ENCODE measurements at regions not wholly inside any gene's neighbourhood (a gene's known extent, or its start where the extent isn't known, plus 50 kb on each side); places are given as distances from the start of the nearest gene placed in this dataset.

DNA sequence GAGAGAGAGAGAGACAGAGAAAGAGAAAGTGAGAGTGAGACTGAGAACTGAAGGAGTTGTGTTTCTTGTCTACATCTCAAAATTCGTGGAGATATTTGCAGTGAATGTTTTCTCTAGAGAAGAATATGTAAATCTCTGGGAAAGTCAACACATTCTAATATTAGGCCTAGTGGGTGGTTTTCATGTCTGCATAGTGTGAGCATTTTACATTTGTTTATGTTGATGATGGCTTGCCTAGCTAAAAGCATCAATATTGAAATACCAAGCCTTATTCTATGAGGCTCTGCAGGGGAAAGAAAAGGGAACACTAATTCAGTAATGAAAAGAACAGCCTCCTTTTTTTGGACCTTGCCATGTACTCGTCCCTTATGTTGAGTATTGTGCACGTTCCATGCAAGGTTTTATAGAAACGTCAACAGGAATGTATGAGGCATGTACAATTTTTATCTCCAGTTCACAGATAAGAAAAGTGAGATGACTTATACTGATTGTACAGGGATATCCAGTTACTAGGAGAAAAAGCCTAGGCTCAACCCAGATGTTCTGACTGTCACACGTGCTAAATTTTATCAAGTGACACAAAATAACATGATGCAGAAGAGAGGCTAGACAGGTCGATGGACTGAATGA, 1288.9 kb upstream of the SLC10A2 start:
- H3K9me3 ChIP-seq (ENCODE audit: low read depth, low read length), result no peaks in the 10 kb centered on the region
- TF ChIP-seq FOXP2 (optimal IDR thresholded peaks at IDR 0.05; ENCODE audit: control extremely low read depth, extremely low read length, insufficient read depth), result no peak
- TF ChIP-seq POLR2AphosphoS5 (IDR thresholded peaks at IDR 0.05; ENCODE audit: borderline replicate concordance, low read depth, low read length), result no peak
- no peak for TF ChIP-seq EZH2 (IDR thresholded peaks at IDR 0.05)
- no peak overlapping the region for H3K9ac ChIP-seq (ENCODE audit: insufficient read length)
- no peak for DNase-seq (ENCODE audit: low read depth, low spot score)
- no peak overlapping the region for H3K27ac ChIP-seq
- no peaks in the 10 kb centered on the region for H3K36me3 ChIP-seq (ENCODE audit: insufficient read depth, low read length)
- no peak overlapping the region for H3K4me3 ChIP-seq

DNA sequence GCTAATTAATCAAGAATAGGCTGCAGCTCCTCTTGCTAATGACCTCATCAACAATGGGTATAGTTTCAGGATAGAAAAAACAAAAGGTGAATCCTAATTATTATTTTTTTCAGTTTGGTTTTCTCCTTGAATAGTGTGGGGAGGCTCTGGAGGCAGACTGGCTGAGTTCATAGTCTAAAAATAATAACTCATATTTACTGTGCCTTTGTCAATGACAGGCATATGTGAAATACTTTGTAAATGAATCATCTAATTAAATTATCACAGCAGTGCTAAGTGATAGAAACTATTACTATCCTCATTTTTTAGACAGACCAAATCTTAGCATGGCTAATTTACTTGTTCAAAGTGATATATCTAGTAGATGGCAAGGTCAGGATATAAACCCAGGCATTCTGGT, 1261.0 kb upstream of the SLC10A2 start:
- no peaks in the 10 kb centered on the region for H3K9me3 ChIP-seq (ENCODE audit: low read depth, low read length)
- no peak for DNase-seq (ENCODE audit: low read depth, low spot score)
- H3K36me3 ChIP-seq (ENCODE audit: insufficient read depth, low read length), result no peaks in the 10 kb centered on the region
- no peak overlapping the region for H3K27ac ChIP-seq
- TF ChIP-seq POLR2AphosphoS5 (IDR thresholded peaks at IDR 0.05; ENCODE audit: borderline replicate concordance, low read depth, low read length) (no peak), EZH2 (IDR thresholded peaks at IDR 0.05) (no peak), FOXP2 (optimal IDR thresholded peaks at IDR 0.05; ENCODE audit: control extremely low read depth, extremely low read length, insufficient read depth) (no peak)
- no peak overlapping the region for H3K4me3 ChIP-seq
- no peak overlapping the region for H3K9ac ChIP-seq (ENCODE audit: insufficient read length)

DNA sequence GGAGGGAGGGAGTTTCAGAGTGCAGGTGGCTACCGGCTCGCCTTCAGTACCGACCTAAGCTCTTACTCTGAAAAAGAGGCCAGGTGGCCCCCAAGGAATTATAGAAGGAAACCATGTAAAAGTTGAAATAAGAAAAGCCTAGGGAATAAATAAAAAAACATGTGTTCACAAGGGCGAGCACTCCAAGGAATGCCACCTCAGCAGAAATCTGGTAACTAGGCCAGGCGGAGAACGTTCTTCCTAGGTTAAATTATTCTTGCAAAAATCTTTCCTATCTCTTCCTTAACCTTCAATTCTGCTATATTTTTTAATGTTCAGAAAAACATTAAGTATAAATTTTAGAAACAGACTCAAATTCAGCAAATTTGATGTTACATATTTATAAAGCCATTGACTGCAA, 1260.3 kb upstream of the SLC10A2 start:
- no peak for DNase-seq (ENCODE audit: low read depth, low spot score)
- H3K36me3 ChIP-seq (ENCODE audit: insufficient read depth, low read length), result no peaks in the 10 kb centered on the region
- no peak for TF ChIP-seq EZH2 (IDR thresholded peaks at IDR 0.05)
- TF ChIP-seq POLR2AphosphoS5 (IDR thresholded peaks at IDR 0.05; ENCODE audit: borderline replicate concordance, low read depth, low read length), result no peak
- no peak for TF ChIP-seq FOXP2 (optimal IDR thresholded peaks at IDR 0.05; ENCODE audit: control extremely low read depth, extremely low read length, insufficient read depth)

DNA sequence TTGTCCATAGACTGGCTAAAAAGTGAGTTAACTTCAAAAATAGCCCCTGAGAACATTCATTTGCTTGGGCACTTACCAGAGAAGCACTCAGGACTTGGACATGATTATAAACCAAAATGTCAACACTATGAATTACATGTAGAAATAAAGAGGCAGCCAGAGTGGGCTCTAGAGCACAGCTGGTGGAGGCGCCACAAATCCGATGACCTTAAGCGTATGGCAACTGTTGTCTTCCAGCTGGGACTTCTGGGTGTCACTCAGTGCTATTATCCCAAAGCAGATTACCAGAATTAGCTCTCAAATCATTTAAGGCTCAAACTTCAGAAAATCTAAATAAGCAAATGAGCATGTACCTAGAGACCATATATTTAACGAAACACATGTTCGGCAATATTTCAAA, 1255.5 kb upstream of the SLC10A2 start:
- H3K27ac ChIP-seq, result no peak overlapping the region
- TF ChIP-seq EZH2 (IDR thresholded peaks at IDR 0.05) (no peak), POLR2AphosphoS5 (IDR thresholded peaks at IDR 0.05; ENCODE audit: borderline replicate concordance, low read depth, low read length) (no peak), FOXP2 (optimal IDR thresholded peaks at IDR 0.05; ENCODE audit: control extremely low read depth, extremely low read length, insufficient read depth) (no peak)
- H3K4me3 ChIP-seq, result no peak overlapping the region
- no peak overlapping the region for H3K9ac ChIP-seq (ENCODE audit: insufficient read length)
- DNase-seq (ENCODE audit: low read depth, low spot score), result no peak
- no peaks in the 10 kb centered on the region for H3K36me3 ChIP-seq (ENCODE audit: insufficient read depth, low read length)
- no peaks in the 10 kb centered on the region for H3K9me3 ChIP-seq (ENCODE audit: low read depth, low read length)

More for the DNA sequence above, 1260.3 kb upstream of the SLC10A2 start:
- H3K9me3 ChIP-seq (ENCODE audit: low read depth, low read length), result no peaks in the 10 kb centered on the region
- no peak overlapping the region for H3K27ac ChIP-seq
- no peak overlapping the region for H3K4me3 ChIP-seq
- H3K9ac ChIP-seq (ENCODE audit: insufficient read length), result no peak overlapping the region

DNA sequence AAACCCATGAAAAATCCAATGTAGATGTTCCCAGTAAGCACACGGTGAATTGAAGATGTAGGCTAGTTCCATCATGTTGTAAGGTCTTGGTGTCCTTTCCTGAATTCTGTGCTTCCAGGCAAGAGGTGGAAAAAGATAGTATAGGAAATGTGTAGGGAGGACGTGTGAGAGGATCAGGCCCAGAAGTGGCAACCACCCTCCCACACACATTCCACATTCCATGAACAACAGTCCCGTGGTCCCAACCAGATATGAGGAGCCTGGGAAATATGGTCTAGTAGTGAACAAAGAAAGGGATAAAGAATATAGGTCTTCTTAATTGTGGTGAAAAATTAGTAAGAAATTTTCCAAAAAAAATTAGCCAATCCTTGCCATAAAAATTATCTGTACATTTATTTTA, 1254.2 kb upstream of the SLC10A2 start:
- no peaks in the 10 kb centered on the region for H3K36me3 ChIP-seq (ENCODE audit: insufficient read depth, low read length)
- no peak overlapping the region for H3K4me3 ChIP-seq
- H3K9me3 ChIP-seq (ENCODE audit: low read depth, low read length), result no peaks in the 10 kb centered on the region
- H3K9ac ChIP-seq (ENCODE audit: insufficient read length), result no peak overlapping the region
- DNase-seq (ENCODE audit: low read depth, low spot score), result no peak
- TF ChIP-seq POLR2AphosphoS5 (IDR thresholded peaks at IDR 0.05; ENCODE audit: borderline replicate concordance, low read depth, low read length) (no peak), EZH2 (IDR thresholded peaks at IDR 0.05) (no peak), FOXP2 (optimal IDR thresholded peaks at IDR 0.05; ENCODE audit: control extremely low read depth, extremely low read length, insufficient read depth) (no peak)
- H3K27ac ChIP-seq, result no peak overlapping the region

DNA sequence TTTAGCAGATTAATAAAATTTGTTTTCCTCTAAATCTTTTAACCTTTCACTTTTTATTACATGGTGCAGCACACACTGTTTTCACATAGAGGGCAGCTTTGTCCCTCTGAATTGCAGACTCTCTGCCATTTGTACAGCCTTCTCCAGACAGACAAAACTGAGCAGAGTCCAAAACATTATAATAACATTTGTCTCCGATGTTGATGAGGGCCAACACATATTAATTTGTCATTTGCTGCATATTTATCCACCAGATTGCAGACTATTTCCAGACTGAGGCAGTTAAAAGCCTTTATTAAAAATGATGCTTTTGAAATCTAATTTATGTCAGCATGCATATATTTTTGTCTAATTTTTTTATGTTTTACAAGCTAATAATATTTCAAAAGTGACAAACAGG, 1251.9 kb upstream of the SLC10A2 start:
- no peaks in the 10 kb centered on the region for H3K9me3 ChIP-seq (ENCODE audit: low read depth, low read length)
- no peaks in the 10 kb centered on the region for H3K36me3 ChIP-seq (ENCODE audit: insufficient read depth, low read length)
- no peak overlapping the region for H3K4me3 ChIP-seq
- no peak overlapping the region for H3K27ac ChIP-seq
- DNase-seq (ENCODE audit: low read depth, low spot score), result no peak
- no peak overlapping the region for H3K9ac ChIP-seq (ENCODE audit: insufficient read length)
- TF ChIP-seq EZH2 (IDR thresholded peaks at IDR 0.05) (no peak), POLR2AphosphoS5 (IDR thresholded peaks at IDR 0.05; ENCODE audit: borderline replicate concordance, low read depth, low read length) (no peak), FOXP2 (optimal IDR thresholded peaks at IDR 0.05; ENCODE audit: control extremely low read depth, extremely low read length, insufficient read depth) (no peak)

DNA sequence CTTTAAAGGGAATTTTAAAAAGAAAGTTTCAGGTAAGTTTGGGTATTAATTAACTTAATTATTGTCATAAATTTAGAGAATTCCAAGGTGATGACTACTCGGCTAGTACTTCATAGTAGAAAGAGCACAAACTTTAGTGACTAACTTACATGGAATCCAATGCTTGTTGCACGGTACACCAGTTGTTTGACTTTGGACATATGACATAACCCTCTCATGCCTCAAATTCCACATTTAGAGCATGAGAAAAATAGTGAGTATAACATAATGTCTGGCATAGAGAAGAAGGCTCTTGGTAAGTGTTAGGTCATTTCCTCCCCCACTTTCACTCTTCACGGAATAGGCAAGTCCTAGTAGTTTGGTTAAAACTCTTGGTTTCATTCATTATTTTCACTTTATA, 1249.4 kb upstream of the SLC10A2 start:
- Histone ChIP-seq H3K27ac (no peak overlapping the region), H3K9me3 (ENCODE audit: low read depth, low read length) (no peaks in the 10 kb centered on the region), H3K36me3 (ENCODE audit: insufficient read depth, low read length) (no peaks in the 10 kb centered on the region), H3K4me3 (no peak overlapping the region), H3K9ac (ENCODE audit: insufficient read length) (no peak overlapping the region)
- no peak for DNase-seq (ENCODE audit: low read depth, low spot score)
- TF ChIP-seq FOXP2 (optimal IDR thresholded peaks at IDR 0.05; ENCODE audit: control extremely low read depth, extremely low read length, insufficient read depth) (no peak), EZH2 (IDR thresholded peaks at IDR 0.05) (no peak), POLR2AphosphoS5 (IDR thresholded peaks at IDR 0.05; ENCODE audit: borderline replicate concordance, low read depth, low read length) (no peak)

DNA sequence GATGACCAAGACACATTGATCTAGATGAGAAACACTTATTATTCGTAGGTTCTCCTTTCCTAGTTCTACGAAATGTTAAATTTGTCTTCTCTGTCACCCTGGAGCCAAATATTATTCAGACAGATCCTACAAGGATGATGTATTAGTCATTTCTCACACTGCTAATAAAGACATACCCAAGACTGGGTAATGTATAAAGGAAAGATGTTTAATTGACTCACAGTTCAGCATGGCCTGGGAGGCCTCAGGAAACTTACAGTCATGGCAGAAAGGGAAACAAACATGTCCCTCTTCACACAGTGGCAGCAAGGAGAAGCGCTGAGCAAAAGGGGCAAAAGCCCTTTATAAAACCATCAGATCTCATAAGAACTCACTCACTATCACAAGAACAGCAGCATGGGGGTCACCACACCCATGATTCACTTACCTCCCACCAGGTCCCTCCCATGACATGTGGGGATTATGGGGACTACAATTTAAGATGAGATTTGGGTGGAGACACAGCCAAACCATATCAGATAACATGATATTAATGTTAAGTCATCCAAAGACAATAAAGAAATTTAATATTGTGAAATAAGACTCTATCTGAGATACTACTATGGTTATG, 1248.8 kb upstream of the SLC10A2 start:
- H3K9me3 ChIP-seq (ENCODE audit: low read depth, low read length), result no peaks in the 10 kb centered on the region
- no peaks in the 10 kb centered on the region for H3K36me3 ChIP-seq (ENCODE audit: insufficient read depth, low read length)
- DNase-seq (ENCODE audit: low read depth, low spot score), result no peak
- no peak overlapping the region for H3K4me3 ChIP-seq
- no peak overlapping the region for H3K27ac ChIP-seq
- H3K9ac ChIP-seq (ENCODE audit: insufficient read length), result no peak overlapping the region
- no peak for TF ChIP-seq FOXP2 (optimal IDR thresholded peaks at IDR 0.05; ENCODE audit: control extremely low read depth, extremely low read length, insufficient read depth)
- TF ChIP-seq EZH2 (IDR thresholded peaks at IDR 0.05), result no peak
- TF ChIP-seq POLR2AphosphoS5 (IDR thresholded peaks at IDR 0.05; ENCODE audit: borderline replicate concordance, low read depth, low read length), result no peak

Measured in SK-N-MC (cell line).